Globus pallidus (tissue), 1 donor: ENCODE measurements at regions not wholly inside any gene's neighbourhood (a gene's known extent, or its start where the extent isn't known, plus 50 kb on each side); places are given as distances from the start of the nearest gene placed in this dataset.

Experiments used
- DNase-seq: peaks from one replicate; pipeline ENCODE4 v3.0.0-alpha.2; 2015; ENCODE audit warnings: low spot score

- DNase-seq, result no peak
Observed at GRCh38 chr16:26885674-26886073, 181.1 kb upstream of the C16orf82 start.

- no peak for DNase-seq
Observed at GRCh38 chr16:26889740-26890139, 177.0 kb upstream of the C16orf82 start.

- DNase-seq, result no peak
Observed at GRCh38 chr16:26898200-26898599, 168.5 kb upstream of the C16orf82 start.

GRCh38 chr16:26901196-26901861 is 165.4 kb upstream of the C16orf82 start:
- peak; percentile 7 for DNase-seq

- no peak for DNase-seq
Observed at GRCh38 chr16:26901983-26902382, 164.7 kb upstream of the C16orf82 start.

- DNase-seq, result peak; percentile 38
Observed at GRCh38 chr16:26905336-26905735, 161.4 kb upstream of the C16orf82 start.

GRCh38 chr16:26909623-26910022 is 157.1 kb upstream of the C16orf82 start:
- no peak for DNase-seq

- DNase-seq, result no peak
Observed at GRCh38 chr16:26911436-26911835, 155.3 kb upstream of the C16orf82 start.

GRCh38 chr16:26913851-26914250 is 152.9 kb upstream of the C16orf82 start:
- DNase-seq, result peak; percentile 6

GRCh38 chr16:26930786-26931581 is 135.7 kb upstream of the C16orf82 start:
- DNase-seq, result no peak

- no peak for DNase-seq
Observed at GRCh38 chr16:26950636-26951035, 116.1 kb upstream of the C16orf82 start.

GRCh38 chr16:26951950-26952349 is 114.8 kb upstream of the C16orf82 start:
- DNase-seq, result no peak

GRCh38 chr16:26952411-26952810 is 114.3 kb upstream of the C16orf82 start:
- DNase-seq, result no peak

GRCh38 chr16:26957283-26957859 is 109.4 kb upstream of the C16orf82 start:
- DNase-seq, result no peak

- no peak for DNase-seq
Observed at GRCh38 chr16:26959416-26960009, 107.2 kb upstream of the C16orf82 start.

- no peak for DNase-seq
Observed at GRCh38 chr16:26961459-26961858, 105.3 kb upstream of the C16orf82 start.

- no peak for DNase-seq
Observed at GRCh38 chr16:26963109-26963508, 103.6 kb upstream of the C16orf82 start.

GRCh38 chr16:26969589-26970231 is 97.0 kb upstream of the C16orf82 start:
- DNase-seq, result no peak

- no peak for DNase-seq
Observed at GRCh38 chr16:26970292-26970691, 96.4 kb upstream of the C16orf82 start.

GRCh38 chr16:26976873-26977272 is 89.9 kb upstream of the C16orf82 start:
- peak; percentile 5 for DNase-seq

GRCh38 chr16:26981266-26981938 is 85.3 kb upstream of the C16orf82 start:
- DNase-seq, result no peak

GRCh38 chr16:26982422-26982821 is 84.3 kb upstream of the C16orf82 start:
- no peak for DNase-seq
